ENCODE measurements at regions not wholly inside any gene's neighbourhood (a gene's known extent, or its start where the extent isn't known, plus 50 kb on each side); places are given as distances from the start of the nearest gene placed in this dataset.

GRCh38 chr2:52882974-52883373 is 884.6 kb upstream of the CHAC2 start:
- no peaks in the 10 kb centered on the region for H3K79me2 ChIP-seq (replicated peaks; ENCODE audit: insufficient read depth)
- Mint-ChIP-seq H3K9me3 (no peaks in the 10 kb centered on the region), H3K36me3 (ENCODE audit: low read depth) (no peaks in the 10 kb centered on the region), H3K4me3 (no peak overlapping the region), H3K27ac (no peak overlapping the region), H3K4me1 (peaks cover 6% of the 10 kb centered on the region), H3K27me3 (ENCODE audit: insufficient read depth, low read depth, poor library complexity) (peaks cover 2% of the 10 kb centered on the region)
- no peaks in the 10 kb centered on the region for H4K20me1 ChIP-seq (replicated peaks; ENCODE audit: insufficient read depth)
- no peak overlapping the region for H3K27ac ChIP-seq (ENCODE audit: low read depth)
- no peak overlapping the region for H3K4me2 ChIP-seq
- no peaks in the 10 kb centered on the region for H3K27me3 ChIP-seq (ENCODE audit: insufficient read depth)
- H3K4me3 ChIP-seq: no peak overlapping the region
- H3K36me3 ChIP-seq (ENCODE audit: insufficient read depth): no peaks in the 10 kb centered on the region
- H2AFZ ChIP-seq: no peak overlapping the region
- H3F3A ChIP-seq (replicated peaks; ENCODE audit: low read depth): no peaks in the 10 kb centered on the region
- no peaks in the 10 kb centered on the region for H3K4me1 ChIP-seq (ENCODE audit: insufficient read depth)
- TF ChIP-seq ZNF114 (CRISPR knock-in tag; IDR thresholded peaks at IDR 0.05): no peak
- no peak for TF ChIP-seq EZH2phosphoT487 (IDR thresholded peaks at IDR 0.05; ENCODE audit: unreplicated experiment)
- TF ChIP-seq JUNB (IDR thresholded peaks at IDR 0.05; ENCODE audit: unreplicated experiment): no peak
- no peak for TF ChIP-seq POLR2AphosphoS5 (IDR thresholded peaks at IDR 0.05; ENCODE audit: low read depth)
- TF ChIP-seq REST (IDR thresholded peaks at IDR 0.05; ENCODE audit: unreplicated experiment): no peak
- TF ChIP-seq ZNF462 (CRISPR knock-in tag; IDR thresholded peaks at IDR 0.05): no peak
- TF ChIP-seq STAT1 (IDR thresholded peaks at IDR 0.05; ENCODE audit: unreplicated experiment): no peak
- no peak for TF ChIP-seq EZH2 (IDR thresholded peaks at IDR 0.05; ENCODE audit: low read depth, unreplicated experiment)
- no peak for TF ChIP-seq CTCF (conservative IDR thresholded peaks at IDR 0.05; ENCODE audit: low read depth in 2 of 2)
- no peak for TF ChIP-seq CREB1 (CRISPR knock-in tag; IDR thresholded peaks at IDR 0.05; ENCODE audit: low read depth)
- TF ChIP-seq NANOG (IDR thresholded peaks at IDR 0.05; ENCODE audit: borderline replicate concordance): no peak
- TF ChIP-seq ZNF331 (CRISPR knock-in tag; IDR thresholded peaks at IDR 0.05; ENCODE audit: low read depth): no peak
- no peak for TF ChIP-seq ETS1 (IDR thresholded peaks at IDR 0.05)
- DNase-seq (ENCODE audit: low spot score) (no peak), ATAC-seq (no peak)
- H3K9me2 ChIP-seq (ENCODE audit: insufficient read depth): no peaks in the 10 kb centered on the region

All from GM23338 (cell line).